ENCODE measurements at regions not wholly inside any gene's neighbourhood (a gene's known extent, or its start where the extent isn't known, plus 50 kb on each side); places are given as distances from the start of the nearest gene placed in this dataset.

- no peak for TF ChIP-seq CTCF (IDR thresholded peaks at IDR 0.05)
- H3K4me1 ChIP-seq, result no peaks in the 10 kb centered on the region
- H3K9me3 ChIP-seq, result no peaks in the 10 kb centered on the region
- H3K27me3 ChIP-seq, result no peaks in the 10 kb centered on the region
- H3K36me3 ChIP-seq, result no peaks in the 10 kb centered on the region
- H3K4me3 ChIP-seq, result no peak overlapping the region
- DNase-seq, result no peak
- intact Hi-C loops (cut with DNase I), result no loop called here
- no peak overlapping the region for H3K27ac ChIP-seq
- ATAC-seq, result no peak
These were observed 89.8 kb upstream of the COL11A1 start for GRCh38 chr1:103198076-103198475.

- intact Hi-C loops (cut with DNase I), result no loop called here
- no peak for DNase-seq
- no peaks in the 10 kb centered on the region for H3K27me3 ChIP-seq
- no peak for ATAC-seq
- H3K4me1 ChIP-seq, result no peaks in the 10 kb centered on the region
- no peak overlapping the region for H3K27ac ChIP-seq
- no peak overlapping the region for H3K4me3 ChIP-seq
- no peaks in the 10 kb centered on the region for H3K36me3 ChIP-seq
- no peaks in the 10 kb centered on the region for H3K9me3 ChIP-seq
- TF ChIP-seq CTCF (IDR thresholded peaks at IDR 0.05), result no peak
These were observed 88.9 kb upstream of the COL11A1 start for GRCh38 chr1:103197216-103197615.

GRCh38 chr1:103194984-103195383 lies 86.7 kb upstream of the COL11A1 start:
- intact Hi-C loops (cut with DNase I), result no loop called here
- no peaks in the 10 kb centered on the region for H3K36me3 ChIP-seq
- DNase-seq (no peak), ATAC-seq (no peak)
- H3K4me3 ChIP-seq, result no peak overlapping the region
- no peaks in the 10 kb centered on the region for H3K27me3 ChIP-seq
- no peaks in the 10 kb centered on the region for H3K4me1 ChIP-seq
- no peak for TF ChIP-seq CTCF (IDR thresholded peaks at IDR 0.05)
- no peak overlapping the region for H3K27ac ChIP-seq
- H3K9me3 ChIP-seq, result no peaks in the 10 kb centered on the region

GRCh38 chr1:103194060-103194459 lies 85.7 kb upstream of the COL11A1 start:
- TF ChIP-seq CTCF (IDR thresholded peaks at IDR 0.05), result no peak
- no peak overlapping the region for H3K4me3 ChIP-seq
- intact Hi-C loops (cut with DNase I), result no loop called here
- ATAC-seq (no peak), DNase-seq (no peak)
- no peaks in the 10 kb centered on the region for H3K27me3 ChIP-seq
- no peaks in the 10 kb centered on the region for H3K9me3 ChIP-seq
- H3K27ac ChIP-seq, result no peak overlapping the region
- no peaks in the 10 kb centered on the region for H3K36me3 ChIP-seq
- H3K4me1 ChIP-seq, result no peaks in the 10 kb centered on the region

GRCh38 chr1:103191327-103191726 lies 83.0 kb upstream of the COL11A1 start:
- Histone ChIP-seq H3K36me3 (no peaks in the 10 kb centered on the region), H3K9me3 (no peaks in the 10 kb centered on the region), H3K4me3 (no peak overlapping the region), H3K4me1 (no peaks in the 10 kb centered on the region), H3K27ac (no peak overlapping the region), H3K27me3 (no peaks in the 10 kb centered on the region)
- intact Hi-C loops (cut with DNase I), result no loop called here
- TF ChIP-seq CTCF (IDR thresholded peaks at IDR 0.05), result no peak
- ATAC-seq (no peak), DNase-seq (no peak)
